Fibroblast of the aortic adventitia (primary cell): ENCODE measurements at regions not wholly inside any gene's neighbourhood (a gene's known extent, or its start where the extent isn't known, plus 50 kb on each side); places are given as distances from the start of the nearest gene placed in this dataset. TPM values are rescaled to one million over a fixed set of nuclear protein-coding genes. Genes with fewer than 3 reads are reported as not detected.

Experiments
- DNase-seq: peaks from one replicate; pipeline ENCODE4 v3.0.0-alpha.2; 2010; ENCODE audit warnings: low read depth
- H3K4me3 ChIP-seq: 2 replicates; pipeline ENCODE4 v1.5.1; 2011; ENCODE audit warnings: low read depth, mild to moderate bottlenecking, control low read depth, low read length, moderate library complexity
- CTCF ChIP-seq: IDR thresholded peaks from 2 replicates; pipeline ENCODE4 v1.5.1; 2011; ENCODE audit warnings: mild to moderate bottlenecking, low read length, control low read depth, inconsistent platforms; ENCODE audit not compliant: insufficient read depth
- small RNA-seq: library from RNA; depleted of rRNA; stranded (forward); fragments of <200 nt; gene quantifications from one replicate; pipeline ENCODE3, GENCODE V24; 2012

- TF ChIP-seq CTCF = no peak
- no peak for DNase-seq
- H3K4me3 ChIP-seq = no peak overlapping the region
Measured at GRCh38 chr5:52181403-52181802, 606.3 kb upstream of the ITGA1 start.

- no peak overlapping the region for H3K4me3 ChIP-seq
- TF ChIP-seq CTCF = no peak
- no peak for DNase-seq
Measured at GRCh38 chr5:52190737-52191136, 597.0 kb upstream of the ITGA1 start.

- DNase-seq = no peak
- TF ChIP-seq CTCF = no peak
- H3K4me3 ChIP-seq = no peak overlapping the region
Measured at GRCh38 chr5:52199833-52200232, 587.9 kb upstream of the ITGA1 start.

GRCh38 chr5:52202256-52202655 is 585.5 kb upstream of the ITGA1 start:
- no peak for TF ChIP-seq CTCF
- DNase-seq = no peak
- no peak overlapping the region for H3K4me3 ChIP-seq

- no peak overlapping the region for H3K4me3 ChIP-seq
- no peak for DNase-seq
- no peak for TF ChIP-seq CTCF
Measured at GRCh38 chr5:52204310-52204709, 583.4 kb upstream of the ITGA1 start.

Small RNAs in the stretch of these regions (small RNA-seq; reads per million reads assigned to genes)
- not detected for gene RNA5SP182
